HG02610 (cell line): ENCODE measurements at regions not wholly inside any gene's neighbourhood (a gene's known extent, or its start where the extent isn't known, plus 50 kb on each side); places are given as distances from the start of the nearest gene placed in this dataset.

Experiments
- ATAC-seq: cut with Tn5 transposase; IDR thresholded peaks from one replicate; pipeline ENCODE4 v1.9.1; 2021; ENCODE audit warnings: mild to moderate bottlenecking, moderate library complexity; ENCODE audit not compliant: unreplicated experiment

- no peak for ATAC-seq
These were observed 405.2 kb downstream of the ZNF608 start for GRCh38 chr5:124341066-124341858.

GRCh38 chr5:124337996-124338395, 408.4 kb downstream of the ZNF608 start:
- no peak for ATAC-seq

- no peak for ATAC-seq
These were observed 413.0 kb downstream of the ZNF608 start for GRCh38 chr5:124333298-124333979.

GRCh38 chr5:124332273-124332672, 414.2 kb downstream of the ZNF608 start:
- no peak for ATAC-seq

GRCh38 chr5:124330595-124331220, 415.7 kb downstream of the ZNF608 start:
- ATAC-seq: no peak

- no peak for ATAC-seq
These were observed 418.2 kb downstream of the ZNF608 start for GRCh38 chr5:124328201-124328600.

- ATAC-seq: no peak
These were observed 427.8 kb downstream of the ZNF608 start for GRCh38 chr5:124318661-124319060.

- ATAC-seq: no peak
These were observed 429.0 kb downstream of the ZNF608 start for GRCh38 chr5:124317451-124317850.

GRCh38 chr5:124315741-124316415, 430.6 kb downstream of the ZNF608 start:
- no peak for ATAC-seq

GRCh38 chr5:124310453-124310852, 436.0 kb downstream of the ZNF608 start:
- no peak for ATAC-seq

GRCh38 chr5:124309241-124309980, 437.0 kb downstream of the ZNF608 start:
- no peak for ATAC-seq

- no peak for ATAC-seq
These were observed 443.1 kb downstream of the ZNF608 start for GRCh38 chr5:124303366-124303765.

GRCh38 chr5:124302533-124302932, 443.9 kb downstream of the ZNF608 start:
- ATAC-seq: no peak

- ATAC-seq: no peak
These were observed 444.6 kb downstream of the ZNF608 start for GRCh38 chr5:124301850-124302249.

- ATAC-seq: no peak
These were observed 445.4 kb downstream of the ZNF608 start for GRCh38 chr5:124300815-124301621.

- no peak for ATAC-seq
These were observed 448.6 kb downstream of the ZNF608 start for GRCh38 chr5:124297826-124298225.

- no peak for ATAC-seq
These were observed 454.1 kb downstream of the ZNF608 start for GRCh38 chr5:124292322-124292855.

GRCh38 chr5:124289641-124290311, 456.7 kb downstream of the ZNF608 start:
- ATAC-seq: no peak

- no peak for ATAC-seq
These were observed 457.3 kb downstream of the ZNF608 start for GRCh38 chr5:124289130-124289529.
